GM20431 (cell line): ENCODE measurements at regions not wholly inside any gene's neighbourhood (a gene's known extent, or its start where the extent isn't known, plus 50 kb on each side); places are given as distances from the start of the nearest gene placed in this dataset.
"Not testable (repeated sequence)": the region's sequence is repeated elsewhere in the genome, so short reads cannot be mapped to it uniquely, and the experiment has no call there.

Source experiments
- in situ Hi-C: fragments of 300-500 bp; cut with MseI, MboI; formaldehyde crosslinking; loops from one replicate; pipeline ENCODE4 v1.15.0; 2020; ENCODE audit warnings: low sequenced_read_pairs; ENCODE audit not compliant: unreplicated experiment

DNA sequence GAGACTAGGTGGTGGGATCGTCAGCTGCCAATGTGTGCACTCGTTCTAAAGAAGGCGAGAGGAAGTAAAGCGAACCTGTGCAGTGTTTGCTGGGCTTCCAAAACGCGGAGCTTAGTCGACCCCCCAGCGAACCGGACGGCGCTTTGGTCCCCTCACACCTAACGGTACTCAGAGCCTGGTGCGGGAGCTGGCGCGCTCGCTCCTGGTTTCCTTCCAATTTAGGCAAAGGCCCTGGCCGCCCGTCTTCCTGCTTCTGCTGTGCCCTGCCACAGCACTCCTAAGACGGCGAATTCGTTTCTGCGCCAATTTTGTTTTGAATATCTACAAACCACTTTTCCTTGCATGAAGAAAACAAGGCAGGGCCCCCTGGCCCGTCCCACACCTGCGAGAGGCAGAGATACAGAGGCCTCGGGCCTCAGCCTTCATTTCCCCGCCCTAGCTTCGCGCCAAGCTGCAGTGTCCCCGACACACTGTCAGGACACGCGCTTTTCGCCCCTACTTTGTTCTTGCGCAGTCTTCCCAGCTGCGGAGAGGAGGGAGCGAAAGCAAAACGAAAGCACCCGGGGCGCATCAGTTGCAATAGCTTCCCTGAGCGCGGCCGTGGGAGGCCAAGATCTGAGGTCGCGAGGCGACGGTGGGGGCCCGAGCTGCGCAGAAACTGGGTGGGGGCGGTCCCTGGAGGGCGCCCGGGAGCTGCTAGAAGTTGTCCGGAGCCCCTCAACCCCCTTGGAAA lies 111.9 kb downstream of the KCNRG start:
- in situ Hi-C loops, result no loop called here

DNA sequence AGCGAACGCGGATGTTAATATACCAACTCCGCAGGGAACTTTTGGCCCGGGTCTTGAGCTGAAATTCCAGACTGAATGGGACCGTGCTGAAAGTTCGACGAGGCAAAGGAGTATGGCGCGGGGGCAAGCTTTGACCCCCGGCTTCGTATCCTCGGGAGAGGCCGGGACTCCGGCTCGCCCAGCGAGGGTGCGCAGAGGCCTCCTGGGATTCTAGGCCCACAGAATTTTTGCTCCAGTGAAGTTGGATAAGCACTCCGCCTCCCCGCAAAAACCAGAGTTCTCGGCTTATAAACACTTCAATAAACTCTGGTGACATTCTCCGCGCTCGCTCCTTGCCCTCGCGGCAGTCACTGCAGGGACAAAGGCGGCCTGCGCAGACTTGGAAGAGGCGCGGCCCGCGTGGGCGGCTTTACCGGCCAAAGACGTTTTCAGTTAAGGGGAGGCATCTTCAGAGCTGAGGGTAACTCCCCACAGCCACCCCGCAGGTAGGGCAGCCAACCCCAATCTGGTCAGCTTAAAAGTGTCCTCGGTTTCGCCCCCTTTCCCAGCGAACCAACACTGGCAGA lies 112.6 kb downstream of the KCNRG start:
- in situ Hi-C loops, result no loop called here

DNA sequence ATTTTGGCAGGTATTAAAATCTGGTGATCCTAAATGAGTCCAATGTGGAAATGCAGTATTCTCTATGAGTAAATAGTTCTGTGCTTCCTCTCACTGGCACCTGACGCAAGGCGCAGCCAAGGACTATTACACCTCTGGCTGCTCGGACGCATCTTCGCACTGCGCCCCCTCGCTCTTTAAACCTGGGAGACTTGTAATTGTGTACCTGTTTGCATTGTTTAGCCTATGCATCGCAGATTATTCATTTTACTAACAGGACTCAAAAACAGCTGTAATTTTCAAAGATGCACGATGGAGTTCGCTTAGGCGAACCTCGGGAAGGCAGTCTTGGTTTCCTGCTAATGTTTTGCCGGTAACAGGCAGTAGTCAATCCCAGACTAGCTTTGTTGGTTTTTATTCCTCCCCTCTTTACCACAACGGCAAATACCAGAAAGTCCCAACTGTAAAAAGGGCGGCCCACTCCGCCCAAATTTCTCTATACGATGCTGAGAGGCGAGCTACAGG lies 113.2 kb downstream of the KCNRG start:
- in situ Hi-C loops, result no loop called here

DNA sequence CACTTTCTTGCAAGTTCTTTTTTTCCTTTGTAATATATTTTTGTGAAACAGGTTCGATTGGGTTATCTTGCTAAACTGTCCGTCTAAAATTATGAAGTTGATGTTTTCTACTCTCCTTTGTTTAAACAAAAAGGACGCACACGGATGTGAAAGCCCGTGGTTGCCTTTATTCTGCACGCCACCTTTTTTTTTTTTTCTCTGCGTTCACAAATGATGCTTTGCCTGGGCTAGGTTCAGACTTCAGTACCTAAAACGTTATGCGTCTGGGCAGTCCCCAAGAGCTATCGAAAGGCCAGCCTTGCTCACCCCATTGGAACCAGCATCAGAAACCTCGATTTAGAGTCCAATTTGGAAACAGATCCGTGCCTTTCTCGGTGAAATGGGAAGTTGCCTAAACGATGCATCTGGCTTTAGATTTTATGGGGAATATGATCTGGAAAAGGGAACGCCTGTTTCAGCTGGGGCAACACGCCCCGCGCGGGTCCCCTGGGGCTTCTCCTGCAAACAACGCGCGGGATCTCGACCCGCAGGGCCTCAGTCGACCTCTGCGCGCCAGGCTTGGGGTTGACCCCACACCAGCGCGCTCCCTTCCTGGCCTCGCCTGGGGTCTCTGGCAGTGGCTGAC lies 113.9 kb downstream of the KCNRG start:
- in situ Hi-C loops, result no loop called here

DNA sequence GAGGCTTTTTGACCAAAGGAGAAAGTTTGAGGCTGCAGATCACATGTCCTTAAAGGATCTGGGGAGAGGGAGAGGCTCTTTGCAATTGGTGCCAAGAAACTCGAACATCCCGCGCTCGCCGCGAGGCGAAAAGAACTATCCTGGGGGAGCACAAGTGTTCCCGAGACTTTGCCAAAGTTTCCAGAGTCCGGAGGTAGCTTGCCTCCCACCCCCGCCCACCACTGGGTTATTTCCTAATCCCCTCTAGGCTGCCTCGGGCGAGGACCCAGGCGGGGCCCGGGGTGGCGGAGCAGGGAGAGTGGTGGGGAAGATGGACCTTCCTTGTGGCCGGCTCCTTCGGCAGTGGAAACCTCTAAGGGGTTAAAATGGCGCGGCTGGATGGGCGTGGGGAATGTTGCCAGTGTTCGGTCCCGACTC lies 114.5 kb downstream of the KCNRG start:
- in situ Hi-C loops, result no loop called here

DNA sequence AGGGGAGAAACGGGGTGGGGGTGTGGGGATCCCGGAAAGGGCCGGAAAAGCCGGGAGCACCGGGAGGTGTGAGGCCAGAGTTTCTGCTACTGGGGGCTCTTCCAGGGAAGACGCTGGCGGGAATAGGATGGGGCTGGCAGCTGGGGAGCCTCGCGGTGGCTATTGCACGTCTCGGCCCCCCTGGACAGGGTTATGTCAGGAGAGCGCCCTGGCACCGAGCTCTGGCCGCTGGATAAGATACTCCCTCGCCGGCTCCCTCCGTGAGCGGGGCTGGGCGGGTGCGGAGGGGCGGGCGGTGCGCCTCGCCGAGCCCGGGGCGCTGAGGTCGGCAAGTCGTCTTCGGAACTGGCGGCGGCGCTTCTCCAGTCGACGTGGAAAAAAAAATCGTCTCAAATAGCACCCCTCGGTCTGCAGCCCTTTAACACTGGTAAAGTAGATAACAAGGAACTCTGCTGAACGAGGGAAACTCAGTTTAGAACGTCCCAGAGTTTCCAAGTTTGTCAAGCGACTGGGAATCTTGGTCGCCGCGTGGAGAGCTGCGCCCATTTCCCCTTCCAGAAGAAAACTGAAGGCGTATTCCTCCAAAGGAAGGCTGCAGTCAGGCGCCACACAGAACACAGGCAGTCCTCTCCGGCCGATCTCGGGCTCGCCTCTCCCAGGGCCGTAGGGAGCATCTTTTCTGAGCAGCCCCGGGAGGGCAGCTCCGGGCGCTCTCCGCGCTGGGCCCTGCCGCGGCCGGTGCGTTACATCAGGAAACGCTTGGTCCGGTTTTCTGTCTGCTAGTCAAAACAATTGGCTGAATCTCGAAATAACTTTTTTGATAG lies 115.1 kb downstream of the KCNRG start:
- in situ Hi-C loops, result no loop called here

DNA sequence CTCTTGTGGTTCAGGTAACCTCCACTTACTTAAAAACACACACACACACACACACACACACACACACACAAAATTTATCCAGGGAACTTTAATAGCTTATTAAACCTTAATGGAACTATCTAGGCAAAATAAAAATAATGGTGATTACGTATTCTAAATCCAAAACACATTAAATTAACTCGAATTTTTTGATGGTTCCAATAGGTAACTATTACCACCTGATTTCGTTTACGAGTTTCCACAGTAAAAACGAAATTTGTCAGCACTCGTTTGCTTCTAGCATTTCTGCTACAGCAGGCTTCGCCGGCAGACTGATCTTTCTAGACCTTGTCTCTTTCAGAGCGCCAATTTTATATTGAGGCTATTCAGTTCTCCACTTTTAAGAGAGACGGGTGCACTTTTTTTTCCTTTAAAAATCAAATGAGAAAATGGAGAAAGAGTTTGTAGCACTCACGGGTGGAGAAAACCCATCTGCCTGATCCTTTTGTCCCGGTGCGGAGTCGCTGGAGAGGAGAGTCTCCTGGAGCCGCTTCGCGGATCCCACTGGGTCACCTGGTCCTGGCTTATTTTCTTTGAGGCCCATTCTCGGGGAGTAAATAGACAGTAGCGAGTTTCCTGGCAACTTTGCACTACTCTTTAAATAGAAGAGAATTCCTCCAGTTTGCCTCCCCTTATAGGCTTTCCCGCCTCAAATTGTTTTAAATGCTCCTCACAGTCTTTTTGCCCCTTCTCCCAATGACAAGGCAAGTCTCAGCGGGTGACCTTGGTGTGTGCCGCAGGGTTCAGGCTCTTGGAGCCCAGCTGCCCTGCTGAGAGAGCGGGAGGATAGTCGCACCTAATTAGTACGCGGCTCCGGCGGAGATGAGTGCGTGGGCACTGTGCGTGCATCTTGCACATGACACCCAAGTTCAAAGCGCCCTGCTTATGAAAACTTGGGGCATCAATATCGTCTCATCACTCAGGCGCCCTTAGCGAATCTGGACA lies 117.0 kb downstream of the KCNRG start:
- in situ Hi-C loops, result no loop called here

DNA sequence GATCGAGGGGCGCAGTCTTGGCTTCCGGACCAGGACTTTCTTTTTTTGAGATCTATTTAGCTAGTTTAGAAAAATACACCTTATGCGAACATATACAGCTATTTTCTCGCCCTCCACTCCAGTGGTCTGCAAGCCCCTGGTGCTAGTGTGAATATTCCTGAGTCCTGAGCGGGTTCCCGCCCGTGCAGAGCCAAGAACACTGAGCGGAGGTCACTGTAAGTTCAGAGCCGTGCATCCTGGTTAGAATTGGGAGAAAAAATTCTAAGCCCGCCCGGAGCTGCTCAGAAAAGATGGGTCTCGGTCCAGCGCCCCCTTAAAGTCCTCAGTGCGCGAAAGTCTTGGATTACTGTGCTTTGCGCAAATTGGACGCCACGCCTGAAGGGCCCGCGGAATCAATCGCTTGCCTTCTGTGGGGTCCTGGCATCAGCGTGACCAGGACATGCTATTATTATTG lies 117.7 kb downstream of the KCNRG start:
- in situ Hi-C loops, result no loop called here

DNA sequence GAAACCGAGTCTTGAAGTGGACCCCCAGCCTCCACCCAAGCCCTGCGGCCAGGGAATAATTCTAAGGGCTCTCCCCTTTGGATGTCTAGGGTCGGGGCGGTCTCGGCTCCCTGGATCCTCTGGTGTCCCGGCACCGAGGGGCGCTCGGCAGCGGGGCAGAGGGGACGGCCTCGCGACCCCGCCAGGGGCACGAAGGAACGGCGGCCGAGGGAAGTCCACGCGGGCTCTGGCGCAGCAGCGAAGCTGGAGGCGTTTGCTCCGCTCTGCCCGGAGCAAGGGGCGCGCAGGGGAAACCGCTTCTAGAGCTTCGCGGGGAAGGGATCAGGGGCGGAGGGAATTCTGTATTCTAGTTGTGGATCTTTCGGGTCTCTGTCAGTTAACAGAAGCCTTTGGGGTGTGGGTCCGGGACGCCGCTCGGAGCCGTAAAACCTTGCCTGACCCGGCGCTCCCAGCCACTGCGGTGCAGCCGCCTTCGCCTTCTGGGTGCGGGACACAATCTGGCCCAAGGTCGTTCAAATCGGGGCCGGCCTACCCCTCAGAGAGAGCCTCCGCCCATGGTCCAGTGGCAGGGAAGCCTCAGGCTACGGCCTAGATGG lies 118.2 kb downstream of the KCNRG start:
- in situ Hi-C loops, result no loop called here

DNA sequence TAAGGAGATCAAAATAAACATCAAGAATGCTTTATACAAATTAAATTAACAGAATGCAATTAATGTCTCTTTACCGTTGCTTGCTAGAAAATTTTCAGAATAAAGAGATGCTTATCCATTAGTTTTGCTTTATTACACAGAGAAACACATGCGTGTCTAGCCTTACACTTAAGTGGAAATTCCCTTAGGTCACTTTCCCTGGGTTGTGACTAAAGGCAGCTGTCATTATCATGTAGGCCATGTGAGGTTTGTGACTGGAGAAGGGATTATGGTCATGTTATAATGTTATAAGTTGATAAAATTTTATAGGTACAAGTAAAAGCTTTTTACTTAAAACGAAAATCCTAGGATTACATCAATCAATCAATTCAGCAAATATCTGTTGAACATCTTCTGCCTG lies 121.0 kb downstream of the KCNRG start:
- in situ Hi-C loops, result no loop called here

DNA sequence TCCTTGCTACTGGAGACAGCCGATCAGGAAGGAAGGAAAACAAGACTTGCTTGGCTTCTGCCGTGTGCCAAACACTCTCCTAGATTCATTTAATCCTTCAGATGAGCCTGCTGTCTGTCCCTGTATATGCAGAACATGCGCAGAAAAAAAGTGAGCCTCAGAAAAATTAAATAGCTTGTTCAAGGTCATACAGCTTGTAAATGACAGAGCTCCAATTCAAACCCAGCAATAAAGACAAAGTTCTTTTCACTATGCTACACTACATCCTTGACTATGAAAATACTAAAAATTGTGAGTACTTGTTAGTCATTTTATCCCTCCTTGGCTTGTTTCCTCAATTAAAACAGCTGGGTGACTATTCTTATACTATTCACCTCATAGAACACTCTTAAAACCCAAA lies 121.4 kb downstream of the KCNRG start:
- in situ Hi-C loops, result no loop called here

DNA sequence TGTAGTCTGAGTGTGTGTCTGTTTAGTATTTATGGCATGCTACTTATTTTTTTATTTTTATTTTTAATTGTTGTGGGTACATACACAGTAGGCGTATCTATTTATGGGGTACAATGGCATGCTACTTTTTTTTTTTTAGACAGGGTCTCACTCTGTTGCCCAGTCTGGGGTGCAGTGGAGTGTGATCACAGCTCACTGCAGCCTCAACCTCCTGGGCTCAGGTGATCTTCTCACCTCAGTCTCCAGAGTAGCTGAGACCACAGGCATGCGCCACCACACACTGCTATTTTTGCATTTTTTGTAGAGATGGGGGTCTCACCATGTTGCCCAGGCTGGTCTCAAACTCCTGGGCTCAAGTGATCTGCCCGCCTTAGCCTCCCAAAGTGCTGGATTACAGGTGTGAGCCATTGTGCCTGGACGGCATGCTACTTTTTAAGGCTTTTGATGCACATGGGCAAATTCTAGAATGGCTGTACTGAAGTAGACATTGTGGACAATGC lies 124.2 kb downstream of the KCNRG start:
- in situ Hi-C loops, result not testable (repeated sequence)

DNA sequence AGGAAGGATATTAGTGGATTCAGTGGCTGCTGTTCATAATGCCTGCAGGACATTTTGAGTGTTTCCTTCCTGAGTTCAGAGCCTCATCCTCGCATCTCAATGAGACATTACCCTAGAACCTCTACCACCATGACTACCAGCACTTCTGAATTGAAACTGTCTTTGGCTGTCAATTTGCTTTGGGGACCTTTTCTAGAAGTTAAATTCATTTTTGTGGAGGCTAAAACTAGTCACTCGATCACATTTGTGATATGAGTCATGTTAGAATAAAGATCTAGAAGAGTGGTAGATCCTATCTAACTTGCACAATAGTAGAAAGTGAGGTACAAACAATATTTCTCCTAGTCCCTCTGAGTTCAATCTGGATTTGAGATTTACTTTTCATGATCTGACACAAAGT lies 124.9 kb downstream of the KCNRG start:
- in situ Hi-C loops, result no loop called here

DNA sequence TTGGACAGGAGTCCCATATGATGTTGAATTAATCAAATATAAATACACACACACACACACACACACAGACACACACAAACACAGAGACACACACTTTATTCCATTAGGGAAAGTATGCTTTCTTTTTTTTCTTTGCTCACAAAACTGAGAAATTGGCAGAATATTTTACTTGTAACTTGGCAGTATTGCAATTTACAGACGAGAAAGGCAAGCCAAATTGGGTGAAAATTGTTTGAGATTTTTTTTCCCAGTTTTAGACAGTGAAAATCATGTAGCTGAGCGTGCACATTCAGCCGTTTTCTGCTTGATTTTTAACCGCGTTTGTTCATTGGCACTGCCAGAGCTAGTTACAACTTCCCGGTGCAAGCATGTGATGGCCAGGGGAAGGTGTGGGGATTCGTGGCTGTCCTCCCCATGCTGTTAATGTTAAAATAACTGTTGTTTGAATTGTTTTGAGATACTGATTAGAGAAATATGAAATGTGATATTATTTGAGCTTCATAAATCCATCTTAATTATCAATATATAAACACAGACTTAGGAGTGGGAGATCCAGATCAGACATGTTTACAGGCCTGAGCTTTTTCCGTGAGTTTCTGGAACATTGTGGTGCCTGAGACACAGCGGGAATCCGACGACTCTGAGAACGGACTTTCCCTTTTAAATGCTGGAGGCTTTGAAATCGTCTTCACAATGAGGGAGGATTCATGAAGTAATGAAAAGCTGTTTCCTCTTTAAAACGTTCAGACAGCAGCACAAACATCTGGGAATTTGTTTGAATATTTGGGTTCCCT lies 125.5 kb downstream of the KCNRG start:
- in situ Hi-C loops, result no loop called here

DNA sequence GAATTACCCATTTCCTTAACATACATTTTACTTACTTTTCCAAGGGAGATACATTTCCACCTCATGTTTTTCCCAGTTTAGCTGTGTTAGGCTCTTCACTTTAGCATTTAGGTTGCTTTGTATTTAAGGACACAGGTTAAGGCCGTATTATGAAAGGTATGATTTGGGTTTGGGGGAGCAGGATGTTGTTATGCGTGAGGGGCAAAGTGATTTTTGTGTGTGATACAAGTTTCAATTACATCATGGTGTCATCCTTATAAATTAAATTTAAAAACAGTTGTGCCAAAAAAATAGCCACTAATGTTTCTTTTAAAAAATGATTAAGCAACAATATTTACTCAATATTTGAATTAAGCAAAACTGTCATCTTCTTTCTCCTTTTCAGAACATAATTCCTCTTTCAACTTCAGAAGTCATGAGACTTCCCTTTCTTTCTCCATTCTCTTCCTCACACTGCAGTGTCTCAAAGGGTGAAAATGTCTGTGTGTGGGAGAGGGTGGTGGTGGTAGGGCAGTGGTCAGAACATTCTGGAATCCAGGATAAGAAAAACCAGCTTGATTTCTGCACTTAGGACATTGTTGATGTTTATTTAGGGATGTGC lies 126.2 kb downstream of the KCNRG start:
- in situ Hi-C loops, result no loop called here

DNA sequence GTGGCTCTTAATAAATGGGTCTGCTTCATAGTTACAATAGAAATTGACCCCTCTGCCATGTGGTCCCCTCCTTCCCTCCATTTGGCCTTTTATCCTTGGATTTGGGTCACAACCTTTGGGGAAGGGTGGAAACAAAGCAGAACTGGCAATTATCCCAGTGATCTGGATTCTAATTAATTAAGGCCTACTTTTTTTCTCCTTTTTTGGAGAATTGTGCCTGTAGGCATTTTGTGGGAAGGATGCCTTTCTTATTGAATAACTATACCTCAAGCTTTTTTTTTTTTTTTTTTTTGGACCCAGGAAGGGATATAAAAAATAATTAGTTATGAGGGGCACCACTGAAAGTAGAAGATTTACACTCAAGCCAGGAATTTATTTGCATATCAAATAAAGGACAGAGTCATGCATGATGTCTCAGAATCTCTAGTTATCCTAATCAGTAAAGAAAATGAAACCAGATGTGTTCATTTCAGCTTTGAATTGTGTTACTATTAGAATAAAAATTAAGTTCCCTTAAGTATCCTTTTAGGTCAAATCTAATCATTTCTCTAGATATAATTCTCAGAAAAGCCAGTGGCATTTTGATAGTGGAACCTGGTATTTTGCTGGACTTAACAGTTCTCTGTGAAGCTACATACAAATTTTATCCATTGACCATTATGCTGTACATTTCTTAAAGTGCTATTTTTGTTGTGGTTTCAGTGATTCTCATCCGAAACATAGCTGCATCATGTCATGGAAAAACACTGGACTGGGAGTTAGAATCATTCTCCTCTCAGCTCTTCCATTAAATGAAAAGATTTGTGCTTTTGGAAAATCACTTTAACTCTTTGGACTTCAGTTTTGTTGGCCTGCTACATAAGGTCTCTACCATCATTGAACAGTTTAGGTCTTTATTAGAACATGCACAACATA lies 129.3 kb downstream of the KCNRG start:
- in situ Hi-C loops, result no loop called here

DNA sequence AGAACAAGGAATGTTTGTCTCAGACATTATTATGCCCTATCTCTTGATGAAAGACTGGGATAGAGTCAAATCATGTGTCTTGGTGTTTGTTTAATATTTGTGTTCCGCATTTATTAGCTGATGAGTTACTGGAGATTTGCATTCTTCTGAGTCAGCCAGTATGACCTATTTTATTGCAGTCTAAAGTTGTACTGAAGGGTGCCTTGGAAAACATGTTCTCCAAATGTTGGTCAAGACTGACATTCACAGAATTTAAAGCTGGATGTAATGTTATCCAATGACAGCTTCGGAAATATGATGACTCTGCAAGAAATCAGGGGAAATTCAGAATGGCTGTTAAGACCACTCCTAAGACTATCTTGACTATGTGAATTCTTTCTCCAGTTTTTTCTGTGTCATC lies 134.0 kb downstream of the KCNRG start:
- in situ Hi-C loops, result no loop called here
